ENCODE measurements at regions not wholly inside any gene's neighbourhood (a gene's known extent, or its start where the extent isn't known, plus 50 kb on each side); places are given as distances from the start of the nearest gene placed in this dataset.
"Not testable (repeated sequence)": the region's sequence is repeated elsewhere in the genome, so short reads cannot be mapped to it uniquely, and the experiment has no call there.

DNA sequence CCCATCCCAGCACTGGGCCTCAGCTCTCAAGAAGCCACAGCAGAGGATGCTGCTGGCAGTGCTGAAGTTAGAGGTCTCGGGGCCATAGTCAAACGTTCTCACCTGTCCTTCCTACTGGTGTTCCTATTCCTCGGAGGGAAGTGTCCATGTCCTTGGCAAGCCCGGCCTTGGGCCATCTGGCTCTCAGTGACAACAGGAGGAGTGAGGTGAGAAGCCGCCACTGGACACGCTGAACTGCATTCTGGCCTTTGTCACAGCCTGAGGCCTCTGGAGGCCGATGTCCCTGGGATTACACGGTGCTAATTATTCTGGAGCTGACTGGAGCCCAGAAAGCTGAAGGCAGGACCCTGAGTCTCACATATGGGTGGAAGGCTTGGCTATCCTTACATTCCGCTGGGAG, 92.5 kb downstream of the OLFM1 start:
- TF ChIP-seq, protein P1, sequence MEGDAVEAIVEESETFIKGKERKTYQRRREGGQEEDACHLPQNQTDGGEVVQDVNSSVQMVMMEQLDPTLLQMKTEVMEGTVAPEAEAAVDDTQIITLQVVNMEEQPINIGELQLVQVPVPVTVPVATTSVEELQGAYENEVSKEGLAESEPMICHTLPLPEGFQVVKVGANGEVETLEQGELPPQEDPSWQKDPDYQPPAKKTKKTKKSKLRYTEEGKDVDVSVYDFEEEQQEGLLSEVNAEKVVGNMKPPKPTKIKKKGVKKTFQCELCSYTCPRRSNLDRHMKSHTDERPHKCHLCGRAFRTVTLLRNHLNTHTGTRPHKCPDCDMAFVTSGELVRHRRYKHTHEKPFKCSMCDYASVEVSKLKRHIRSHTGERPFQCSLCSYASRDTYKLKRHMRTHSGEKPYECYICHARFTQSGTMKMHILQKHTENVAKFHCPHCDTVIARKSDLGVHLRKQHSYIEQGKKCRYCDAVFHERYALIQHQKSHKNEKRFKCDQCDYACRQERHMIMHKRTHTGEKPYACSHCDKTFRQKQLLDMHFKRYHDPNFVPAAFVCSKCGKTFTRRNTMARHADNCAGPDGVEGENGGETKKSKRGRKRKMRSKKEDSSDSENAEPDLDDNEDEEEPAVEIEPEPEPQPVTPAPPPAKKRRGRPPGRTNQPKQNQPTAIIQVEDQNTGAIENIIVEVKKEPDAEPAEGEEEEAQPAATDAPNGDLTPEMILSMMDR (conservative IDR thresholded peaks at IDR 0.05; ENCODE audit: control insufficient read depth, insufficient read depth, low read depth, low read length) = no peak
- H3K4me3 ChIP-seq (ENCODE audit: control insufficient read depth, low read depth, low read length) = no peak overlapping the region
- no peak for DNase-seq (ENCODE audit: low read depth)

- TF ChIP-seq, protein P1 (conservative IDR thresholded peaks at IDR 0.05; ENCODE audit: control insufficient read depth, insufficient read depth, low read depth, low read length) = no peak
- DNase-seq (ENCODE audit: low read depth) = no peak
- H3K4me3 ChIP-seq (ENCODE audit: control insufficient read depth, low read depth, low read length) = no peak overlapping the region
Observed at GRCh38 chr9:135180586-135180985, 93.1 kb downstream of the OLFM1 start.

GRCh38 chr9:135181336-135181735, 93.9 kb downstream of the OLFM1 start:
- no peak for DNase-seq (ENCODE audit: low read depth)

DNA sequence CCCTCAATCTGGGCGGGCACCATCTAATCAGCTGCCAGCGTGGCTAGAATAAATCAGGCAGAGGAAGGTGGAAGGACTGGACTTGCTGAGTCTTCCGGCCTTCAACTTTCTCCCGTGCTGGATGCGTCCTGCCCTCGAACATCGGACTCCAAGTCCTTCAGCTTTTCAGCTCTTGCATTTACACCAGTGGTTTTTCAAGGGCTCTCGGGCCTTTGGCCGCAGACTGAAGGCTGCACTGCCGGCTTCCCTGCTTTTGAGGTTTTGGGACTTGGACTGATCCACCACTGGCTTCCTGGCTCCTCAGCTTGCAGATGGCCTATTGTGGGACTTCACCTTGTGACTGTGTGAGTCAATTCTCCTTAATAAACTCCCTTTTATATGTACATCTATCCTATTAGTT, 94.4 kb downstream of the OLFM1 start:
- H3K4me3 ChIP-seq (ENCODE audit: control insufficient read depth, low read depth, low read length); DNase-seq (ENCODE audit: low read depth): not testable (repeated sequence)

More at GRCh38 chr9:135181336-135181735, 93.9 kb downstream of the OLFM1 start:
- H3K4me3 ChIP-seq (ENCODE audit: control insufficient read depth, low read depth, low read length) = no peak overlapping the region
- TF ChIP-seq, protein P1 (conservative IDR thresholded peaks at IDR 0.05; ENCODE audit: control insufficient read depth, insufficient read depth, low read depth, low read length) = no peak

DNA sequence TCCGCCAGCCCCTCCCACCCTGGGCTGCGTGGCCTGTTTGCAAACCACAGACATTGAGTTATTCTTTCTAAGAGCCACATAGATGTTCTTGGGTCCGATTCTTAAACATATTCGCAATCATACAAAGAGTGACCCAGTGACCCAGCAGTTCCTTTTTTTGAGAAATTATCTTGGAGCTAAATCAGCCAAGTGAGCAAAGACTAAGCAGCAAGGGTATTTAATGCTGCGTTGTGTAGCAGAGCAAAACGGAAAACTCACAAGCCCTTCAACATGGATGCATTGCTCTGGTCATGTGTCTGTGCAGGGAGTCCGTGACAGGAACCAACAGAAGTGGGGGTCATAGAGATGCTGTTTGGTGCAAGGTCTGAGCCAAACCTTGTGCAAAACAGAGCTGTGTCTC, 95.6 kb downstream of the OLFM1 start:
- no peak for DNase-seq (ENCODE audit: low read depth)
- no peak overlapping the region for H3K4me3 ChIP-seq (ENCODE audit: control insufficient read depth, low read depth, low read length)
- TF ChIP-seq, protein P1 (conservative IDR thresholded peaks at IDR 0.05; ENCODE audit: control insufficient read depth, insufficient read depth, low read depth, low read length) = no peak

DNA sequence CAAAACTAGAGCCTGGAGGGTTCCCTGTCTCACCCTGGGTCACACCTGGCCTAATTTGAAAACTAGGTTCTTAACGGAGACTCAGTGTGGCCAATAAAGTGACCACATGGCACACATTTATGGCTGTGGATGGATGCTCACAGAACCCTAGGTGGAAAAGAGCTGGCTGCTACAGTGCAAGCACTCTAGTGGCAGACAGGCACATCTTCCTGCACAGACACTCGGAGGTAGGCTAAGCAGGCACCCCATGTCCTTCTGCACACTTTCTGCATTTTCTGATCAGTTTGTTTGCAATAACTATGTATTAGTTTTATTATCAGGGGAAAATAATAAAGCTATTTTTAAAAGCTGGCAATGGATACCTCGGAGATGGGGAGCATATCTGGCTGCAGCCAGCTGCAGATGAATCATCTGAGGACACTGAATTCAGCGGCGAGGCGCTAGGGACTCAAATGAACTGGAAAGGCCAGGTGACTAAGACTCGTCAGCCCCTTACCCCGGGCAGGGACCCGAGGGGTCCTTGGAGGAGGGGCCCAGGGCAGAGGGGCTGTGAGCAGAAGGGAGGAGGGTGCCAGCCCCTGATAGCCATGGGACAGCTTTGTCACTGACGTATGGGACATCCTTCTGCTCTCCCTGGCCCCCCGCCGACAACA, 96.2 kb downstream of the OLFM1 start:
- H3K4me3 ChIP-seq (ENCODE audit: control insufficient read depth, low read depth, low read length) = no peak overlapping the region
- DNase-seq (ENCODE audit: low read depth) = no peak

More for the DNA sequence above, 96.2 kb downstream of the OLFM1 start:
- TF ChIP-seq, protein P1 (conservative IDR thresholded peaks at IDR 0.05; ENCODE audit: control insufficient read depth, insufficient read depth, low read depth, low read length) = no peak

Measured in fibroblast of mammary gland (primary cell).